Activated T-helper 17 cell treated with anti-CD3 and anti-CD28 coated beads, Interleukin-2, amount 50 U/mL, for 72 hours (primary cell): ENCODE measurements at regions not wholly inside any gene's neighbourhood (a gene's known extent, or its start where the extent isn't known, plus 50 kb on each side); places are given as distances from the start of the nearest gene placed in this dataset.

Experiments
- ATAC-seq: fragments of 150-1000 bp; cut with Tn5 transposase; replicated peaks from 2 replicates; pipeline ENCODE4 v1.10.0; 2021; ENCODE audit warnings: mild to moderate bottlenecking, moderate library complexity
- H3K27ac Mint-ChIP-seq: one replicate; pipeline ENCODE4 v1.8.0; 2022; ENCODE audit warnings: mixed read lengths
- H3K27me3 Mint-ChIP-seq: one replicate; pipeline ENCODE4 v1.8.0; 2022; ENCODE audit warnings: mixed read lengths
- H3K36me3 Mint-ChIP-seq: one replicate; pipeline ENCODE4 v1.8.0; 2022; ENCODE audit warnings: low read depth, mild to moderate bottlenecking, mixed read lengths
- H3K4me1 Mint-ChIP-seq: one replicate; pipeline ENCODE4 v1.8.0; 2022; ENCODE audit warnings: mixed read lengths
- H3K4me3 Mint-ChIP-seq: one replicate; pipeline ENCODE4 v1.8.0; 2022; ENCODE audit warnings: mild to moderate bottlenecking, mixed read lengths
- H3K9me3 Mint-ChIP-seq: one replicate; pipeline ENCODE4 v1.8.0; 2022; ENCODE audit warnings: mixed read lengths

- ATAC-seq, result peak; percentile 42
- H3K27ac Mint-ChIP-seq, result no peak overlapping the region
- H3K36me3 Mint-ChIP-seq, result no peaks in the 10 kb centered on the region
- H3K27me3 Mint-ChIP-seq, result peaks cover 27% of the 10 kb centered on the region
- no peak overlapping the region for H3K4me3 Mint-ChIP-seq
- no peaks in the 10 kb centered on the region for H3K4me1 Mint-ChIP-seq
- no peaks in the 10 kb centered on the region for H3K9me3 Mint-ChIP-seq
These were observed 57.7 kb upstream of the DRD2 start for GRCh38 chr11:113532697-113533424.

DNA sequence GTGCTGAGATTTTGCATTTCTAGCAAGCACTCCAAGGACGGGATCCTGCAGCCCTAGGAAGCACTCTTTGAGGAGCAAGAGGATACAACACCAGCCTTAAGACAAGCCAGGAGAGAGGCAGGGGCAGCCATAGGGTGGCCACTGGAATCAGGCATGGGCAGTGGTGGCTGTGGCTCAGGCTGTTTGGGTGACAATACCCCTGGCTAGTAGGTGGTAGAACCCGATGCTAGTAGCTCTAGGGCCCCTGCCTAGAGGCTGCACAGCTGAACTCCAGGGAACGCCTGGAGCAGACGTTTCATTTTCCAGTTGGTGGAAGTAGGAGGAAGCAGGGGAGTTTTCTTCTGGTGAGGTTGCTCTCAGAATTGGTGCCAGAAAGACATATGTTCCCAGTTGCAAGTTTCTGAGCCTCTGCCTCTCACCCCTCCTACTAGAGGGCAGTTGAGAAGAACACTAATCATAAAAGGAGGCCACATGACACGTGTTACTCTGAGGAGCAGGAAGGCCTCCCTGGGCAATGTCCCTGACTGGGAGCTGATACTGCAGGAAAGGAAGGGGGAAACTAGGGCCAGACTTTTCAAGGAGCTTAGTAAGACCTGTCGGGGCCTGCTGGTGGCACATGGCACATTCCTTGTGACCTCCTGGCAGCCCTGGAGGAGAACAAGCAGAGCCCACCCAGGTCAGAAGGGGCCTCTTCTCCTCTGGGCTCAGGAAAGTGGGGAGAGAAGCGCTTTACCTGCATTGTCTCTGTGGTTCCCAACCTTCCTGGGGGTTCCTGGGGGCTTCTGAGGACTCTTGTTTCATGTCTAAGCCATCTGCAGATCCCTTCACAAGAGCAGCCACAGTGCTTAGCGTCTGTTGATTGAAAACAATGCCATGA lies 56.6 kb upstream of the DRD2 start:
- H3K9me3 Mint-ChIP-seq, result no peaks in the 10 kb centered on the region
- no peak overlapping the region for H3K4me3 Mint-ChIP-seq
- H3K27ac Mint-ChIP-seq, result no peak overlapping the region
- peaks cover 27% of the 10 kb centered on the region for H3K27me3 Mint-ChIP-seq
- H3K36me3 Mint-ChIP-seq, result no peaks in the 10 kb centered on the region
- ATAC-seq, result no peak
- no peaks in the 10 kb centered on the region for H3K4me1 Mint-ChIP-seq

- peaks cover 27% of the 10 kb centered on the region for H3K27me3 Mint-ChIP-seq
- no peak overlapping the region for H3K4me3 Mint-ChIP-seq
- no peaks in the 10 kb centered on the region for H3K36me3 Mint-ChIP-seq
- H3K4me1 Mint-ChIP-seq, result no peaks in the 10 kb centered on the region
- no peaks in the 10 kb centered on the region for H3K9me3 Mint-ChIP-seq
- no peak overlapping the region for H3K27ac Mint-ChIP-seq
- no peak for ATAC-seq
These were observed 55.9 kb upstream of the DRD2 start for GRCh38 chr11:113531083-113531482.

DNA sequence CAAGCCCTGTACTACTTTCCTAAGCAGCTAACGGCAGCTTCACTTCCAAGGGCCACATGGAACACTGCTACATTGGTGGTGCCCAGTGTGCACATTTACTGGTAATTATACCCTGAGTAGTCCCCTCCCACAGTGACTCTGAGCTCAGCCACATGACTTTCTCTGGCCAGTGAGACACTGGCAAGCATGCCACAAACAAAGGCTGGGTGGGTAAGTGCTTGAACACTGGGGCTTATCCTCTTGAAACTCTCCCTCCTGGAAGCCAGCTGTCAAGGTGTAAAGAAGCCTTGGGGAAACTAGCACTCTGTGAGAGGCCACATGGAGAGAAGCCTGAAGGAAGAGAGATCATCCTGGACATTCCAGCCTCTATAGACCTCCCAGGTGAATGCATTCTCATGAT lies 54.4 kb upstream of the DRD2 start:
- ATAC-seq, result peak; percentile 18
- Mint-ChIP-seq H3K27ac (no peak overlapping the region), H3K27me3 (peaks cover 23% of the 10 kb centered on the region), H3K9me3 (no peaks in the 10 kb centered on the region), H3K4me1 (no peaks in the 10 kb centered on the region), H3K36me3 (no peaks in the 10 kb centered on the region), H3K4me3 (no peak overlapping the region)

GRCh38 chr11:113528982-113529381 lies 53.8 kb upstream of the DRD2 start:
- no peak overlapping the region for H3K4me3 Mint-ChIP-seq
- H3K27ac Mint-ChIP-seq, result no peak overlapping the region
- ATAC-seq, result no peak
- no peaks in the 10 kb centered on the region for H3K4me1 Mint-ChIP-seq
- peaks cover 21% of the 10 kb centered on the region for H3K27me3 Mint-ChIP-seq
- no peaks in the 10 kb centered on the region for H3K36me3 Mint-ChIP-seq
- H3K9me3 Mint-ChIP-seq, result no peaks in the 10 kb centered on the region

- no peak for ATAC-seq
- Mint-ChIP-seq H3K4me1 (no peaks in the 10 kb centered on the region), H3K27me3 (peaks cover 21% of the 10 kb centered on the region), H3K9me3 (no peaks in the 10 kb centered on the region), H3K4me3 (no peak overlapping the region), H3K27ac (no peak overlapping the region), H3K36me3 (no peaks in the 10 kb centered on the region)
These were observed 51.3 kb upstream of the DRD2 start for GRCh38 chr11:113526521-113526920.
